GM19023 (cell line): ENCODE measurements at regions not wholly inside any gene's neighbourhood (a gene's known extent, or its start where the extent isn't known, plus 50 kb on each side); places are given as distances from the start of the nearest gene placed in this dataset.

Experiments used
- ATAC-seq: cut with Tn5 transposase; IDR thresholded peaks from one replicate; pipeline ENCODE4 v1.9.1; 2021; ENCODE audit warnings: mild to moderate bottlenecking, moderate library complexity; ENCODE audit not compliant: unreplicated experiment

DNA sequence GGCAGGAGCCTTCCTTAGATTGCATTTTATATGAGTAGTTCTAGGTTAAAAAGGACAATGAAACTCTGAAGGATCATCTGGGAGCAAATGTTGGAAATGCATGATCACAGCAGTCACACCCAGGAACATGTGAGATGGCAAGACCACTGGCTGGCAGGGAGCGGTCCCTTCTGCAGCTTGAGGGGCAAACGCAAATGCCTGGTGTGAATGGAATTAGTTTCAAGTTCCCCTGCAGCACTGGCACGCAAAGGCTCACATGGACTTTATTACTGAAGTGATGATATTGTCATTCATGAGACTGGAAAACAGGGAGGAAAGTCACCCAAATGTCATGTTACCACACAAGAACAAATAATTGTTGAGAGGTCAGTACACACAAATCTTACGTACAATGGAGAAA is 223.3 kb downstream of the FBXO15 start:
- no peak for ATAC-seq

- ATAC-seq: no peak
Observed at GRCh38 chr18:73923866-73924265, 223.8 kb downstream of the FBXO15 start.

GRCh38 chr18:73920033-73920432 is 227.6 kb downstream of the FBXO15 start:
- ATAC-seq: no peak

GRCh38 chr18:73918816-73919215 is 228.8 kb downstream of the FBXO15 start:
- no peak for ATAC-seq

GRCh38 chr18:73917046-73917445 is 230.6 kb downstream of the FBXO15 start:
- ATAC-seq: no peak

GRCh38 chr18:73913505-73913904 is 234.1 kb downstream of the FBXO15 start:
- no peak for ATAC-seq

DNA sequence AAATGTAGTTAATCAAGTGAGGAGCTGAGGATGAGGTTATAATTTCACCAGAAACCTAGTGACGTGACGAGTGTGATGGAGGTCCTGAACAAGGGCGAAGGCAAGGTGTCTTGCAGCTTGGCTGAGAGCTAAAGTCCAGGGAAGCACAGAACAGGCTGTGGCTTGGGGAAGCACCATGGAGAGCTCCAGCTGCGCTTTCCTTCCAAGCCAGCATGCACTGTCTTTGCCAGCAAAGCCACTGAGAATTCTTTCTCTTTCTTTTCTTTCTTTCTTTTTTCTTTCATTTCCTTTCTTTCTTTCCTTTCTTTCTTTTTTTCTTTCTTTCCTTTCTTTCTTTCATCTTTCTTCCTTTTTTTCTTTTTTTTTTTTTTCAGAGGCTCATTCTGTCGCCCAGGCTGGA is 239.3 kb downstream of the FBXO15 start:
- no peak for ATAC-seq

DNA sequence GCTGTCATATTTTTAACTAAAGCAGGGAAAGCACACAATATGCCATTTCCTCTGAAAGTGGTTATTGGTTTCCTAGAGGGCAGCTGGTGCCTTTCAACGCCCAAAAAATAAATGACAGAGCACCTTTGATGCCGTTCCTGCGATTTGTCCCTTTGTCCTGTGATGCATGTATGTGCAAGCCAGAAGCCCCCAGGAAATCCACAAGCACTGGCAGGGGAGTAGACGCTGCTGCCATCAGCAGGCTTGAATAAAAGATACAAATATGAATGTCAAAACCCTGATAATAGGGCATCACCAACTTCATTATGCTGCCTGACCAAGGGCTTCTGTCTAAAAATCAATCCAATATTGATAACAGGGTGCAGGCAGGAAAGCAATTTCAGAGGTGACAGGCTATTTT is 246.1 kb downstream of the FBXO15 start:
- ATAC-seq: no peak

DNA sequence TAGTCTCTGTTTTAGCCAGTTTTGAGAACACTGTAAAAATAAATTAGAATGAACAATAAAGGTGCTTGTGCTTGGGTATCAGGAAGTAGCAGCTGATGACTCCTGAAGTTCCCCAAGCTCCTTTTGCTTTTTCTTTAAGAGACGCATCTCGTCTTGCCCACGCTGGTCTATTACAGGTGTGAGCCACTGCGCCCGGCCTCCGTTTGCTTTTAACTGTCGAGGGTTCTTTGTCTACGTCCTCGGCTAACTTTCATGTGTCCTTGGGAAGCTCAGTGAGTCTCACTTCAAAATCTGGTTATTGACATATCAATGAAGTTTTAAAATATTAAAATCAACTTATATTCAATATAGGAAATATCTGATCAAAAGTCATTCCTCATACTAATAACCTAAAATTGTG is 246.5 kb downstream of the FBXO15 start:
- ATAC-seq: no peak

DNA sequence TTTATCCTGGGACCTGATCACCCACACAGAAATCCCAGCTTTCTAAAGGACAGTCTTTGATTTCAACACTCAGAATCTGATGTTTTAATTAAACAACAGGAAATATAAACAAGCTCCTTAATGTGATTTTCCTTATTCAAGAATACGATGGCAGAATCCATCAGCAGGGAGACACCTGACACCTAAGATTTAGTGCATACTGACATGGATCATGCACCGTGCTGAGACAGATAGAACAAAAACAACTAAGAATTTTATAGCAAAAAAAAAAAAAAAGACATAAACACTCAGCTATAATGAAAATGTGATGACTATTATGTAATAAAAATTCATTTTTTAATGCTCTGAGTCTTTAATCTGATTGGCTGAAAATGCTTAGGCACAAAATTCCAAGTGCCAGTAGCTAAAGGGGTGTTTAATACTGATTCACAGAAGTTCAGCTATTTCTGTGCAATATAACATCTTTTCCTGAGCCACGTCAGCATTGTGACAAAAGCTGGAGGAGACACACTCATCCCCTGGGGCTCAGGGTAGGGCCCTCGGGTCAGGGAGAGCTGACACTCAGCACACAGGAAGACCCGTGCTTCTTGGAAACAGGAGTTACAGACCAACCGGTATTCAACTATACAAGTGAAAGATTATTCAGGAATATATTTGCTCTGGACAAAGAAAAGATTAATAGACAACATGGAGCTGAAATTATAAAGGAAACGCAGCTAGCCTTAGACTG is 247.4 kb downstream of the FBXO15 start:
- no peak for ATAC-seq

DNA sequence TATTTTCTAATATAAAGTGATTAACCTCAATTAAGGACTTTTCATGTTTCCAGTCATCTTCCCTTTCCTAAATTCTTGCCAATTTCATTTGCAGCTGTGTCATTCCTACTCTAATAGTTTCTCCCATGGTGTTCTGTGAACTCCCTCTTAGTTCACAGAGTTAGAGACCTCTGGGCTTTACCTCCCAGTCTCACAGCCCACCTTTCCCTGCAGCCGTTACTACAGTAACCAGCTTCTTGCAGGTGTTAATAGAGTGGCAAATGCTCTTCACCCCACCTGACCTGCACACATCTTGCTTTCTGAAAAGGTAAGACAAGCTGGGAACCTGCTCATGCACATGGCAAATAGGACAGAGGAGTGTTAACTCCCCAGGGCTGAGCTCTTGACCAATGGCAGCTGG is 250.1 kb downstream of the FBXO15 start:
- no peak for ATAC-seq

- ATAC-seq: no peak
Observed at GRCh38 chr18:73896685-73897084, 250.9 kb downstream of the FBXO15 start.

GRCh38 chr18:73895701-73896100 is 251.9 kb downstream of the FBXO15 start:
- no peak for ATAC-seq

DNA sequence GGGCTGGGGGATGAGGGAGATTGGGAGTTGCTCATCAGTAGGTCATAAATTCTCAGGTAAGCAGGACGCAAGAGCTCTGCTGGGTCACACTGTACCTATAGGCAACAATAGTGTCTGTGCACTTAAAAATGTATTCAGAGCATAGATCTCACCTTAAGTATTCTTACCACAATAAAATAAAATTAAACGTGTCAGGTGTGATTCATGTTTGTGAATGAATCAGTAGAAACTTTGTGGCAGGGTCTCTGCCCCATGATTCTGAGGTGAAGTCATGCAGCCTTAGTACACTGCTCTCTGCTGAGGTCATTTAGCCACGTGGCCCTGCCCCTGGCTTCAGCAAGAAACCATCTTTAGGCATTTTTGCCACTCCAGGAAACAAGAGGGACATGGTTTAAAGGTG is 253.8 kb downstream of the FBXO15 start:
- no peak for ATAC-seq

GRCh38 chr18:73891572-73892421 is 255.8 kb downstream of the FBXO15 start:
- no peak for ATAC-seq

GRCh38 chr18:73888565-73888964 is 259.1 kb downstream of the FBXO15 start:
- ATAC-seq: no peak

DNA sequence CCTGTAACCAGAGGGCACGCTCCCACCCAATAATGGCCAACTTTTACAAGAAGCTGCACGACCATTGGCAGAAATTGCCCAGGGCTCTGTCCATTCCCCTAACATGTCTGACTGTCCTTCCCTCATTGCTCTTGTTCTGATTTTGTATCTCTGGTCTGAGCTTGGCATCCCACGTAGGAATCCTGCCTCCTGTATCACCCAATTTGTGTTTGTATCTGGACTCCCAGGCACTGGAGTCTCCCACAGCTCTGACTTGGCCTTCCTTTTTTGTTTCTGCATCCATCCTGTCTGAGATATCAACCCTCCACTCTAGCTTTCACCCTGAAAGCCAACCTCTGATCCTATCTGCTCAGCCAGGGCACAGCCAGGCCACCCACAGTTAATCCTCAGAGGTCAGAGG is 259.8 kb downstream of the FBXO15 start:
- ATAC-seq: no peak

- no peak for ATAC-seq
Observed at GRCh38 chr18:73884868-73885267, 262.8 kb downstream of the FBXO15 start.

DNA sequence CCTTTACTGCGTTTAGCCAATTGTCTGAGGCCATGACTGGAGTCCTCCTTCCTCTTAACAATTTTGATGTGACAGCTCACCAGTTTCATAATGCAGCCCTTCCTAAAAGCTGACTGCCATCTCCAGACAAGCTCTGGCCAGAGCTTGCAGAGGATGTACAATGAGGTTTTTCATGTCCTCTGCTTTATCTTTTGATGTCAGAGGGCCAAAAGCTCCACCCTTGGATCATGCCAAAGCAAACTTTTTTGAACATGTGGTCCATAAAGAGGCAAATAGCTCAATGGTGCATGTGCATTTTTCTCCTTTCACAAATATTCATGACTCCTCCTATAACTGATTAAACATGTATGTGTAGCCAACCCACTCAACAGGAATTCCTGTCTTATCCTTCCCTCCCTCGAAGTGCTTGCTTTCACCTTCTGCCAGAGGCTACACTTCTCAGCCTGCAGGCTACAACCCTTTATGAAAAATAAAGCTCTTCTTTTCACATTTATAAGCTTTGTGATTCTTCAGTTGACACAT is 266.2 kb downstream of the FBXO15 start:
- ATAC-seq: no peak

DNA sequence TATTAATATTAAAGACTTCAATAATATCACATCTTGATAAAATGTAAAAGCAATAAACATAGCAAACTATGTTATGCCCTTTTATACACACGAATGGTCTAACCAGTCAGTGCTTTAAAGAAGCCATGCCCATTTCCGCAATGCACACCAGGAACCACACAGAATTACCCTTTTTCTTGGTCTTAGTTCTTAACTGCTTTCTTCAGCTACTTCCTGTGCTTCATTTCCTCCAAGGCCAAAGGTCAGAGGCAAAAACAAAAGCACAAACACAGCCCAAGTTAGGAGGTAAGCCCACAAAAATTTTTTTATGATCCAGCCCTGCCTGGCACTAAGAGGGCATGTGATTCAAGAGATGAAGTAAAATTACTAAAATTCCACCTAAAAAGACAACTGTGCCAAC is 267.2 kb downstream of the FBXO15 start:
- ATAC-seq: no peak

DNA sequence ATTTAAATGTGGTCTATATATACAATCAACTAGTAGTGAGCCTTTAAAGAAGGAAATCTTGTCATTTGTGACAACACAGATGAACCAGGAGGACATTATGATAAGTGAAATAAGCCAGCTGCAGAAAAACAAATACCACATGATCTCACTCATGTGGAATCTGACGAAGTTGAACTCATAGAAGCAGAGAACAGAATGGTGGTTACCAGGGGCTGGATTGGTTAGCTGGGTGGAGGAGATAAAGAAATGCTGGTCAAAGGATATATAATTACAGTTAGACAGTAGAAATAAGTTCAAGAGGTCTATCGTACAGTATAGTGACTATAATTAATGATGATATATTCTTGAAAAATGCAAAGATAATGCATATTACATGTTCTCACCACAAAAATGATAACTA is 267.9 kb downstream of the FBXO15 start:
- ATAC-seq: no peak

DNA sequence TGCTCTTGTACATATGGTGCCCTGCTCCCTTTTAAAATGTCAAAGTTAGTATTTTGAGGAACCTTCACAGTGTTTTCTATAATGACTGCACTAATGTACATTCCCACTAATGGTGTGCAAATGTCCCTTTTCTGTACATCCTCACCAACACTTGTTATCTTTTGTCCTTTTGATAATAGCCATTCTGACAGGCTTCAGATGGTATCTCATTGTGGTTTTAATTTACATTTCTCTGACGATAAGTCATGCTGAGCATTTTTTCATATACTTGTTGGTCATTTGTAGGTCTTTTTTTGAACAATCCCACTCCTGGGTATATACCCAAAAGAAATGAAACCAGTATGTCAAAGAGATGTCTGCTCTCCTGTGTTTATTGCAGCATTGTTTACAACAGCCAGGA is 268.3 kb downstream of the FBXO15 start:
- ATAC-seq: no peak
